A549 (cell line): ENCODE measurements at regions not wholly inside any gene's neighbourhood (a gene's known extent, or its start where the extent isn't known, plus 50 kb on each side); places are given as distances from the start of the nearest gene placed in this dataset.

ENCODE experiments used
- ATAC-seq, 2 experiments: fragments of 200-7000 bp in 1 of 2; fragments of >200 bp in 1 of 2; cut with Nextera tagmentation in 1 of 2; cut with Tn5 transposase in 1 of 2; 3 replicates each; pipeline versions ENCODE4 v1.8.0 to v1.9.1; 2018 to 2020; ENCODE audit warnings: mild to moderate bottlenecking in 1 of 2, moderate library complexity in 1 of 2
- CTCF ChIA-PET: fragments of 300-600 bp; sonication (Branson Sonifier 250); formaldehyde crosslinking; extraction: SDS; loops from one replicate; lab custom pipeline; 2021; ENCODE audit warnings: antibody characterized with exemption, inconsistent platforms; lab: Yijun Ruan, JAX
- POLR2A ChIA-PET: fragments of 350-600 bp; formaldehyde crosslinking; extraction: SDS; loops from one replicate; lab custom pipeline; 2021; ENCODE audit warnings: antibody characterized with exemption, inconsistent platforms; lab: Yijun Ruan, JAX
- DNase-seq, 2 experiments: peaks; one replicate each; pipeline versions ENCODE4 v3.0.0 to v3.0.0-alpha.2; 2011 to 2016; ENCODE audit warnings: low read depth in 1 of 2, low spot score in 1 of 2
- FAIRE-seq: peaks from 2 replicates; lab custom pipeline; 2011; peaks lifted over from hg19 to GRCh38; lab: Jason Lieb, UNC
- H3K27ac ChIP-seq, 2 experiments: fragments of >200 bp; sonication (Bioruptor Twin); formaldehyde crosslinking; 3 replicates each; pipeline ENCODE4 v1.5.1; 2016 to 2017
- H3K4me1 ChIP-seq: fragments of >200 bp; sonication (Bioruptor Twin); formaldehyde crosslinking; 3 replicates; pipeline ENCODE4 v1.6.1; 2016
- H3K4me2 ChIP-seq: fragments of >200 bp; sonication (Bioruptor Twin); formaldehyde crosslinking; 3 replicates; pipeline ENCODE4 v1.6.1; 2016
- H3K4me3 ChIP-seq: fragments of >200 bp; sonication (Bioruptor Twin); formaldehyde crosslinking; 3 replicates; pipeline ENCODE4 v1.5.1; 2016
- H3K9me3 ChIP-seq: fragments of >200 bp; sonication (Bioruptor Twin); formaldehyde crosslinking; 3 replicates; pipeline ENCODE4 v1.6.1; 2016
- ATOH8 ChIP-seq: fragments of 250-450 bp; sonication (Bioruptor Pico); IDR thresholded peaks from 2 replicates; pipeline ENCODE4 v1.5.0; 2020; ENCODE audit warnings: low read depth, mild to moderate bottlenecking, moderate library complexity
- CBX8 ChIP-seq: fragments of 200-600 bp; sonication (generic); IDR thresholded peaks from 2 replicates; pipeline ENCODE4 v1.6.1; 2016
- CHD2 ChIP-seq: fragments of 150-350 bp; IDR thresholded peaks from 2 replicates; pipeline ENCODE4 v1.6.1; 2014; ENCODE audit warnings: low read length; ENCODE audit not compliant: partially characterized antibody
- CHD4 ChIP-seq: fragments of 200-600 bp; sonication (generic); IDR thresholded peaks from 2 replicates; pipeline ENCODE4 v1.6.1; 2016; ENCODE audit warnings: antibody characterized with exemption, mild to moderate bottlenecking, borderline replicate concordance
- CTCF ChIP-seq: fragments of >200 bp; sonication (Bioruptor Twin); formaldehyde crosslinking; IDR thresholded peaks from 3 replicates; pipeline ENCODE4 v1.5.1; 2016
- EP300 ChIP-seq, 2 experiments: fragments of >200 bp; sonication (Bioruptor Twin); formaldehyde crosslinking; IDR thresholded peaks; 2 replicates in 1 of 2; 3 replicates in 1 of 2; pipeline ENCODE4 v1.6.1; 2016 to 2017
- FOXS1 ChIP-seq: fragments of 250-450 bp; sonication (Bioruptor Pico); IDR thresholded peaks from 2 replicates; pipeline ENCODE4 v1.5.0; 2020; ENCODE audit warnings: mild to moderate bottlenecking, moderate library complexity
- GATA3 ChIP-seq: IDR thresholded peaks from 2 replicates; pipeline ENCODE4 v1.6.1; 2012; ENCODE audit warnings: borderline replicate concordance
- HDAC2 ChIP-seq: fragments of 200-600 bp; sonication (generic); IDR thresholded peaks from 2 replicates; pipeline ENCODE4 v1.6.1; 2016
- HES2 ChIP-seq: fragments of >200 bp; sonication (Bioruptor Twin); formaldehyde crosslinking; IDR thresholded peaks from 2 replicates; pipeline ENCODE4 v1.6.1; 2016
- HOXB5 ChIP-seq: fragments of 250-450 bp; sonication (Bioruptor Pico); IDR thresholded peaks from 2 replicates; pipeline ENCODE4 v1.5.0; 2020; ENCODE audit warnings: mild to moderate bottlenecking, moderate library complexity
- NPAS2 ChIP-seq: fragments of 250-450 bp; sonication (Bioruptor Pico); IDR thresholded peaks from 2 replicates; pipeline ENCODE4 v1.8.0; 2022; ENCODE audit warnings: mild to moderate bottlenecking, moderate library complexity, borderline replicate concordance
- NR3C1 ChIP-seq: fragments of >200 bp; sonication (Bioruptor Twin); formaldehyde crosslinking; IDR thresholded peaks from 3 replicates; pipeline ENCODE4 v1.6.1; 2017
- PBX3 ChIP-seq: IDR thresholded peaks from 2 replicates; pipeline ENCODE4 v1.6.1; 2012
- POLR2AphosphoS2 ChIP-seq: conservative IDR thresholded peaks from 2 replicates; pipeline ENCODE4 v1.6.1; 2012; ENCODE audit warnings: low read length, improper control_type of control experiment, inconsistent platforms
- REST ChIP-seq: fragments of 200-600 bp; sonication (generic); IDR thresholded peaks from 2 replicates; pipeline ENCODE4 v1.6.1; 2016; ENCODE audit warnings: antibody characterized with exemption, mild to moderate bottlenecking, moderate library complexity
- SREBF2 ChIP-seq: fragments of 450-650 bp; IDR thresholded peaks from 2 replicates; pipeline ENCODE4 v1.6.1; 2014; ENCODE audit warnings: mild to moderate bottlenecking, moderate library complexity
- ZC3H11A ChIP-seq: fragments of 450-650 bp; IDR thresholded peaks from 2 replicates; pipeline ENCODE4 v1.6.1; 2014; ENCODE audit warnings: antibody characterized with exemption, mild to moderate bottlenecking
- WGBS: methylation state at CpG from one replicate; pipeline ENCODE4 v1.1.6; 2017; ENCODE audit errors: missing lambda C conversion rate; 5-methylcytosine and 5-hydroxymethylcytosine counted together

- no peak for TF ChIP-seq HOXB5 (CRISPR knock-in tag)
- no peak for TF ChIP-seq HDAC2
- no peak for TF ChIP-seq CHD4
- TF ChIP-seq GATA3 = no peak
- no peak for TF ChIP-seq ZC3H11A
- no peak for TF ChIP-seq NR3C1
- no peak for FAIRE-seq
- no peak overlapping the region; a peak in 1 of 6 replicates for H3K27ac ChIP-seq
- ChIA-PET POLR2A (no interaction called here), CTCF (interaction anchor here (0.8 to 1.8 kb wide), 4 partner anchors 21 to 147 kb away, joined by 3 to 5 read pairs (median 4); partner anchors contain the start of gene IL12A)
- H3K4me2 ChIP-seq = no peak overlapping the region
- ATAC-seq = no peak
- DNase-seq = no peak
- 90% methylated on average over 3 of the region's 3 CpGs for whole genome bisulfite sequencing
- peaks cover 30% of the 10 kb centered on the region for H3K4me1 ChIP-seq
- no peak overlapping the region for H3K4me3 ChIP-seq
- no peaks in the 10 kb centered on the region for H3K9me3 ChIP-seq
Observed at GRCh38 chr3:159859424-159859823, 129.2 kb upstream of the IL12A start.

- POLR2A ChIA-PET = no interaction called here
- Histone ChIP-seq H3K27ac (no peak overlapping the region; a peak in 1 of 6 replicates), H3K4me3 (no peak overlapping the region), H3K4me1 (peaks cover 30% of the 10 kb centered on the region), H3K9me3 (no peaks in the 10 kb centered on the region), H3K4me2 (no peak overlapping the region)
- CTCF ChIA-PET = interaction anchor here (0.8 to 1.8 kb wide), 5 partner anchors 10 to 147 kb away, joined by 3 to 5 read pairs (median 3); partner anchors contain the start of gene IL12A
- 83% methylated on average over 3 of the region's 3 CpGs for WGBS
- FAIRE-seq (no peak), ATAC-seq (no peak), DNase-seq (no peak)
- TF ChIP-seq REST (no peak), ATOH8 (CRISPR knock-in tag) (no peak), HES2 (no peak), NPAS2 (no peak), HOXB5 (CRISPR knock-in tag) (no peak), CTCF (no peak), CBX8 (no peak), CHD2 (no peak), SREBF2 (no peak)
Observed at GRCh38 chr3:159859836-159860235, 128.8 kb upstream of the IL12A start.

DNA sequence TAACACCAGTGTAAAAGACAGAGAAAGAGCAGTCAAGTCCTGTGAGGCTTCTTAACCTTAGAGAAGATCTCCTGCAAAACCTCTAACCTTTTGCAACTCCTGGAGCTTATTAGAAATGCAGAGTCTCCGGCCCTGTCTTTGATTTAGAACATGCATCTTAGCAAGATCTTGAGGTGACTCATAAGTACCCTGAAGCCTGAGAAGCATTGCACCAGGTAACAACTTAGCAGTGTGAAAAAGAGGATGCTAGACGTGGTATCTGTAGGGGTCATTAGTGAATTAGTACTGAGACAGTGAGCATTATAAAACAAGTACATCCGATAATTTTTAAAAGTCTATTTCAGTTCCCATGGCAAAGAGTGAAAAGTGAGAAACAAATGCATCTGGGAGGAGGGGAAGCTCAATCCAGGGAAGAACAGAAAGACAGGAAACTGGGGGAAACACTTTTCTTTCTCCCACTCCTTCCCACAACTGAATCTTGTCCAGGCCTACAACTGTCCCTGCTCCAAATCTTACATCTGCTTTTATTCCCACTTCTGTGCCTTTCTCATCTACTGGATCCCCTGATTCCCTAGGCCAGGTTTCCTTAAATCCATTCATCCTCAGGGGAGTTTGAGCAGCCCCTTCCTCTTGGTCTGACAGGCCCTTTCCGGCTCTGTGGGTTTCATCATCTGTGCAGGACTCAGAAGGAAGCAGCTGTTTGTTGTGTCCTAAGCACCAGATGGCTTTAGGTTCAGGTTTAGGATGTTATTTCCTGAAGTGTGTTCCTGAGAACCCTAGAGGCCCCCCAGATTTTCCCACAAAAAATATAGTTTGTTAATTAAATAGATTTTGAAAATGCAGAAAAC lies 128.1 kb upstream of the IL12A start:
- Histone ChIP-seq H3K9me3 (no peaks in the 10 kb centered on the region), H3K4me1 (peaks cover 30% of the 10 kb centered on the region), H3K4me3 (no peak overlapping the region), H3K4me2 (no peak overlapping the region), H3K27ac (peak overlapping the region in 1 of 2 experiments; percentile 33; a peak in 2 of 6 replicates)
- ChIA-PET POLR2A (no interaction called here), CTCF (interaction anchor here (1.3 to 1.8 kb wide), 4 partner anchors 9 to 146 kb away, joined by 3 to 5 read pairs (median 4); partner anchors contain the start of gene IL12A)
- FAIRE-seq (no peak), DNase-seq (no peak), ATAC-seq (no peak)
- TF ChIP-seq CHD2 (no peak), HES2 (no peak), POLR2AphosphoS2 (no peak), FOXS1 (no peak), PBX3 (no peak), EP300 (IDR thresholded peaks at IDR 0.05) (no peak)
- WGBS = 84% methylated on average over 4 of the region's 4 CpGs
